GM19328 (cell line): ENCODE measurements at regions not wholly inside any gene's neighbourhood (a gene's known extent, or its start where the extent isn't known, plus 50 kb on each side); places are given as distances from the start of the nearest gene placed in this dataset.
"Not testable (repeated sequence)": the region's sequence is repeated elsewhere in the genome, so short reads cannot be mapped to it uniquely, and the experiment has no call there.

ENCODE experiments used
- ATAC-seq: cut with Tn5 transposase; IDR thresholded peaks from one replicate; pipeline ENCODE4 v1.9.1; 2021; ENCODE audit warnings: mild to moderate bottlenecking, moderate library complexity; ENCODE audit not compliant: unreplicated experiment

- no peak for ATAC-seq
Observed at GRCh38 chr4:60589425-60589824, 610.7 kb upstream of the ADGRL3 start.

GRCh38 chr4:60590116-60590515 lies 610.0 kb upstream of the ADGRL3 start:
- no peak for ATAC-seq

- no peak for ATAC-seq
Observed at GRCh38 chr4:60605646-60606354, 594.3 kb upstream of the ADGRL3 start.

- ATAC-seq = no peak
Observed at GRCh38 chr4:60611762-60612496, 588.2 kb upstream of the ADGRL3 start.

GRCh38 chr4:60617731-60618130 lies 582.4 kb upstream of the ADGRL3 start:
- no peak for ATAC-seq

- ATAC-seq = no peak
Observed at GRCh38 chr4:60619531-60620305, 580.4 kb upstream of the ADGRL3 start.

GRCh38 chr4:60637976-60638375 lies 562.1 kb upstream of the ADGRL3 start:
- no peak for ATAC-seq

GRCh38 chr4:60648774-60649173 lies 551.4 kb upstream of the ADGRL3 start:
- ATAC-seq = no peak

- ATAC-seq = no peak
Observed at GRCh38 chr4:60652933-60653332, 547.2 kb upstream of the ADGRL3 start.

- no peak for ATAC-seq
Observed at GRCh38 chr4:60655356-60655755, 544.8 kb upstream of the ADGRL3 start.

GRCh38 chr4:60656171-60656570 lies 544.0 kb upstream of the ADGRL3 start:
- no peak for ATAC-seq

GRCh38 chr4:60657041-60657440 lies 543.1 kb upstream of the ADGRL3 start:
- no peak for ATAC-seq

GRCh38 chr4:60657807-60658206 lies 542.3 kb upstream of the ADGRL3 start:
- ATAC-seq = no peak

- ATAC-seq = no peak
Observed at GRCh38 chr4:60663769-60664168, 536.4 kb upstream of the ADGRL3 start.

GRCh38 chr4:60682901-60683300 lies 517.2 kb upstream of the ADGRL3 start:
- ATAC-seq = no peak

GRCh38 chr4:60683357-60683756 lies 516.8 kb upstream of the ADGRL3 start:
- no peak for ATAC-seq

- ATAC-seq = no peak
Observed at GRCh38 chr4:60683973-60684372, 516.2 kb upstream of the ADGRL3 start.

GRCh38 chr4:60696062-60696461 lies 504.1 kb upstream of the ADGRL3 start:
- ATAC-seq = not testable (repeated sequence)

GRCh38 chr4:60709061-60709460 lies 491.1 kb upstream of the ADGRL3 start:
- ATAC-seq = no peak

- ATAC-seq = no peak
Observed at GRCh38 chr4:60718874-60719273, 481.3 kb upstream of the ADGRL3 start.

- ATAC-seq = no peak
Observed at GRCh38 chr4:60721685-60722084, 478.4 kb upstream of the ADGRL3 start.

- no peak for ATAC-seq
Observed at GRCh38 chr4:60723796-60724195, 476.3 kb upstream of the ADGRL3 start.
